Endothelial cell of umbilical vein (primary cell): ENCODE measurements at regions not wholly inside any gene's neighbourhood (a gene's known extent, or its start where the extent isn't known, plus 50 kb on each side); places are given as distances from the start of the nearest gene placed in this dataset.

Source experiments
- BruUV-seq: library from RNA; stranded (reverse); fragments of 400-500 nt; replicated peaks from 2 replicates; lab custom pipeline; 2021; lab: Mats Ljungman, UMichigan
- CTCF ChIA-PET: fragments of 300-600, 350-600 bp; sonication (Branson Sonifier 250); formaldehyde crosslinking; loops from one replicate; lab custom pipeline; 2021; ENCODE audit warnings: antibody characterized with exemption, inconsistent platforms; lab: Charles Lee
- POLR2A ChIA-PET: fragments of 300-600, 350-600 bp; sonication (Branson Sonifier 250); formaldehyde crosslinking; loops from one replicate; lab custom pipeline; 2021; ENCODE audit warnings: antibody characterized with exemption, inconsistent platforms; lab: Charles Lee
- DNase-seq: peaks from one replicate; pipeline ENCODE4 v3.0.0-alpha.2; 2011; ENCODE audit warnings: low read depth, low spot score
- FAIRE-seq: peaks from 2 replicates; lab custom pipeline; 2011; peaks lifted over from hg19 to GRCh38; lab: Jason Lieb, UNC
- H2AFZ ChIP-seq: 2 replicates; pipeline ENCODE4 v1.6.0; 2012; ENCODE audit warnings: low read depth, low read length, control low read depth, inconsistent platforms
- H3K27ac ChIP-seq: 2 replicates; pipeline ENCODE4 v1.5.1; 2011; ENCODE audit warnings: low read depth, mild to moderate bottlenecking, control low read depth, low read length, moderate library complexity; ENCODE audit not compliant: insufficient read depth
- H3K27me3 ChIP-seq, 2 experiments: 2 replicates each; pipeline versions ENCODE4 v1.6.0 to v1.6.1; 2011; ENCODE audit warnings: low read length in 2 of 2, mixed read lengths in 1 of 2; ENCODE audit not compliant: control insufficient read depth in 2 of 2, insufficient read depth in 2 of 2
- H3K36me3 ChIP-seq, 2 experiments: 2 replicates in 1 of 2; 3 replicates in 1 of 2; pipeline ENCODE4 v1.5.1; 2011; ENCODE audit warnings: low read length in 2 of 2, mild to moderate bottlenecking in 1 of 2, moderate library complexity in 1 of 2; ENCODE audit not compliant: control insufficient read depth in 2 of 2, insufficient read depth in 2 of 2; ENCODE audit errors: extremely low read depth in 1 of 2
- H3K4me1 ChIP-seq: 3 replicates; pipeline ENCODE4 v1.5.1; 2011; ENCODE audit warnings: mild to moderate bottlenecking, low read length; ENCODE audit not compliant: control insufficient read depth, insufficient read depth; ENCODE audit errors: extremely low read depth
- H3K4me2 ChIP-seq: 2 replicates; pipeline ENCODE4 v1.6.1; 2011; ENCODE audit warnings: low read length, control low read depth, mixed read lengths; ENCODE audit not compliant: insufficient read depth
- H3K4me3 ChIP-seq, 3 experiments: fragments of 200-600 bp in 1 of 3; sonication (generic), shearing (Covaris generic) in 1 of 3; replicated peaks in 1 of 3; 2 replicates each; pipeline ENCODE4 v1.5.1; 2011 to 2016; ENCODE audit warnings: control low read depth in 3 of 3, low read length in 3 of 3, mild to moderate bottlenecking in 2 of 3, inconsistent platforms in 1 of 3, low read depth in 1 of 3, moderate library complexity in 1 of 3; ENCODE audit not compliant: insufficient read depth in 1 of 3
- H3K79me2 ChIP-seq: 2 replicates; pipeline ENCODE4 v1.6.0; 2012; ENCODE audit warnings: low read length, inconsistent platforms; ENCODE audit not compliant: control insufficient read depth, insufficient read depth
- H3K9ac ChIP-seq: replicated peaks from 2 replicates; pipeline ENCODE3; 2011; ENCODE audit warnings: low read length, control low read depth; ENCODE audit not compliant: insufficient read depth; ENCODE audit errors: extremely low read depth
- H3K9me1 ChIP-seq: replicated peaks from 3 replicates; pipeline ENCODE4 v1.6.0; 2011; ENCODE audit warnings: mild to moderate bottlenecking, low read length; ENCODE audit not compliant: control insufficient read depth, insufficient read depth; ENCODE audit errors: extremely low read depth
- H3K9me3 ChIP-seq: replicated peaks from 2 replicates; pipeline ENCODE4 v1.5.1; 2012; ENCODE audit warnings: low read length, inconsistent platforms; ENCODE audit not compliant: control insufficient read depth, insufficient read depth
- H4K20me1 ChIP-seq: replicated peaks from 2 replicates; pipeline ENCODE3; 2011; ENCODE audit warnings: mild to moderate bottlenecking, low read length; ENCODE audit not compliant: control insufficient read depth, insufficient read depth; ENCODE audit errors: extremely low read depth
- CTCF ChIP-seq, 2 donors: IDR thresholded peaks; 1 replicate in 1 of 2; 2 replicates in 1 of 2; pipeline ENCODE4 v1.5.1; 2011; ENCODE audit warnings: low read length in 2 of 2, mild to moderate bottlenecking in 2 of 2, moderate library complexity in 2 of 2, control low read depth in 1 of 2, inconsistent platforms in 1 of 2, low read depth in 1 of 2; ENCODE audit not compliant: insufficient read depth in 1 of 2; ENCODE audit errors: extremely low read depth in 1 of 2
- EZH2 ChIP-seq: IDR thresholded peaks from 2 replicates; pipeline ENCODE4 v1.6.1; 2012; ENCODE audit warnings: borderline replicate concordance, low read depth, mild to moderate bottlenecking, moderate library complexity, low read length, inconsistent platforms; ENCODE audit not compliant: severe bottlenecking
- FOS ChIP-seq: IDR thresholded peaks from 2 replicates; pipeline ENCODE4 v1.6.1; 2011; ENCODE audit warnings: mild to moderate bottlenecking, low read length, moderate library complexity, borderline replicate concordance; ENCODE audit not compliant: insufficient read depth
- GATA2 ChIP-seq: IDR thresholded peaks from 2 replicates; pipeline ENCODE4 v1.7.0; 2011; ENCODE audit warnings: low read depth, mild to moderate bottlenecking, moderate library complexity, mixed read lengths, low read length; ENCODE audit not compliant: insufficient read length, insufficient read depth
- JUN ChIP-seq: IDR thresholded peaks from 2 replicates; pipeline ENCODE4 v1.6.1; 2011; ENCODE audit warnings: borderline replicate concordance, low read depth; ENCODE audit not compliant: insufficient read length, insufficient read depth
- MAX ChIP-seq: IDR thresholded peaks from 2 replicates; pipeline ENCODE4 v1.6.1; 2011; ENCODE audit not compliant: insufficient read depth, insufficient read length
- MYC ChIP-seq: IDR thresholded peaks from one replicate; pipeline ENCODE4 v1.6.1; 2011; ENCODE audit warnings: mild to moderate bottlenecking, low read depth, low read length
- POLR2A ChIP-seq: IDR thresholded peaks from 2 replicates; pipeline ENCODE4 v1.6.1; 2012; ENCODE audit warnings: low read depth, mild to moderate bottlenecking, control low read depth, low read length
- POLR2AphosphoS5 ChIP-seq: IDR thresholded peaks from 2 replicates; pipeline ENCODE4 v1.6.1; 2012; ENCODE audit warnings: low read depth, mild to moderate bottlenecking, control low read depth, low read length, moderate library complexity; ENCODE audit not compliant: insufficient read depth
- dilution Hi-C: fragments of 300-500 bp; cut with MboI; formaldehyde crosslinking; loops from one replicate; pipeline ENCODE4 v1.15.0; 2019; ENCODE audit warnings: low sequenced_read_pairs; ENCODE audit not compliant: extremely low pct_ligation_motif_present
- intact Hi-C: fragments of 100-400 bp; cut with micrococcal nuclease; formaldehyde crosslinking; loops from one replicate; pipeline ENCODE4 v1.10.0; 2022

- H3K79me2 ChIP-seq: no peaks in the 10 kb centered on the region
- peaks cover 0 to 2% of the 10 kb centered on the region in 2 experiments for H3K27me3 ChIP-seq
- ChIA-PET POLR2A (no interaction called here), CTCF (interaction anchor here (1.3 kb wide), 1 partner anchor 18 kb away, joined by 3 read pairs; no protein-coding TSS in a partner anchor)
- FAIRE-seq (no peak), DNase-seq (no peak)
- no peak overlapping the region for H3K9ac ChIP-seq
- no peaks in the 10 kb centered on the region for H4K20me1 ChIP-seq
- no peak overlapping the region for H3K27ac ChIP-seq
- H2AFZ ChIP-seq: no peak overlapping the region
- dilution Hi-C loops (no loop called here), intact Hi-C loops (no loop called here)
- H3K4me1 ChIP-seq: no peaks in the 10 kb centered on the region
- TF ChIP-seq MAX (no peak), POLR2A (no peak), CTCF (IDR thresholded peaks at IDR 0.05; ENCODE audit: extremely low read depth in 1 of 2, insufficient read depth in 1 of 2, low read depth in 1 of 2, low read length in 2 of 2) (no peak), FOS (no peak), EZH2 (no peak), GATA2 (no peak), MYC (no peak), JUN (no peak), POLR2AphosphoS5 (no peak)
- H3K4me2 ChIP-seq: no peak overlapping the region
- no TSS peak for BruUV-seq
- H3K36me3 ChIP-seq: no peaks in the 10 kb centered on the region
- H3K9me3 ChIP-seq: no peaks in the 10 kb centered on the region
- H3K4me3 ChIP-seq: no peak overlapping the region
- no peaks in the 10 kb centered on the region for H3K9me1 ChIP-seq
Observed at GRCh38 chr3:24037971-24038370, 92.9 kb downstream of the NR1D2 start.
